ENCODE measurements at regions not wholly inside any gene's neighbourhood (a gene's known extent, or its start where the extent isn't known, plus 50 kb on each side); places are given as distances from the start of the nearest gene placed in this dataset.
"Not testable (repeated sequence)": the region's sequence is repeated elsewhere in the genome, so short reads cannot be mapped to it uniquely, and the experiment has no call there.

- FAIRE-seq, result no peak
- no peak for DNase-seq (ENCODE audit: insufficient read length, low spot score)
Observed at GRCh38 chr11:82003024-82003423, 730.6 kb downstream of the FAM181B start.

GRCh38 chr11:81995889-81996288 is 737.8 kb downstream of the FAM181B start:
- no peak for FAIRE-seq

GRCh38 chr11:81993755-81994154 is 739.9 kb downstream of the FAM181B start:
- DNase-seq (ENCODE audit: insufficient read length, low spot score) (no peak), FAIRE-seq (no peak)

More at GRCh38 chr11:81995889-81996288, 737.8 kb downstream of the FAM181B start:
- no peak for DNase-seq (ENCODE audit: insufficient read length, low spot score)

DNA sequence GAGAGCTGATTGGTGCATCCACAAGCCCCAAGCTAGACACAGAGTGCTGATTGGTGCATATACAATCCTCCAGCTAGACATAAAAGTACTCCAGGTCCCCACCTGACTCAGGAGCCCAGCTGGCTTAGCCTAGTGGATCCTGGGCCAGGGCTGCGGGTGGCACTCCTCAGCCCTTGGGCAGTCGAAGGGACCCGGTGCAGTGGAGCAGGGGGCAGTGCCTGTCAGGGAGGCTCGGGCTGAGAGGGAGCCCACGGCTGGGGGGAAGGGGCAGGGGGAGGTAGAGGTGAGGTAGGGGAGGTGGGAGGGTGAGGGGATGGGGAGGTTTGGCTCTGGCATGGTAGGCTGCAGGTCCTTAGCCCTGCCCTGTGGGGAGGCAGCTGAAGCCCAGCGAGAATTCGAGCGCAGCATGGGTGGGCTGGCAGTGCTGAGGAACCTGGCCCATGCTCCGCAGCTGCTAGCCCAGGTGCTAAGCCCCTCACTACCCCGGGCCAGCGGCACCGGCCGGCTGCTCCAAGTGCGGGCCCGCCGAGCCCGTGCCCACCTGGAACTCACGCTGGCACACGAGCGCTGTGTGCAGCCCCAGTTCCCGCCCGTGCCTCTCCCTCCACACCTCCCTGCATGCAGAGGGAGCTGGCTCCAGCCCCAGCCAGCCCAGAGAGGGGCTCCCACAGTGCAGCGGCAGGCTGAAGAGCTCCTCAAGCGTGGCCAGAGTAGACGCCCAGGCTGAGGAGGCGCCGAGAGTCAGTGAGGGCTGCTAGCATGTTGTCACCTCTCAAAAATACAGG is 742.8 kb downstream of the FAM181B start:
- DNase-seq (ENCODE audit: insufficient read length, low spot score) (no peak), FAIRE-seq (no peak)

- DNase-seq (ENCODE audit: insufficient read length, low spot score) (no peak), FAIRE-seq (no peak)
Observed at GRCh38 chr11:81989093-81989492, 744.6 kb downstream of the FAM181B start.

GRCh38 chr11:81987829-81988472 is 745.7 kb downstream of the FAM181B start:
- FAIRE-seq (no peak), DNase-seq (ENCODE audit: insufficient read length, low spot score) (no peak)

DNA sequence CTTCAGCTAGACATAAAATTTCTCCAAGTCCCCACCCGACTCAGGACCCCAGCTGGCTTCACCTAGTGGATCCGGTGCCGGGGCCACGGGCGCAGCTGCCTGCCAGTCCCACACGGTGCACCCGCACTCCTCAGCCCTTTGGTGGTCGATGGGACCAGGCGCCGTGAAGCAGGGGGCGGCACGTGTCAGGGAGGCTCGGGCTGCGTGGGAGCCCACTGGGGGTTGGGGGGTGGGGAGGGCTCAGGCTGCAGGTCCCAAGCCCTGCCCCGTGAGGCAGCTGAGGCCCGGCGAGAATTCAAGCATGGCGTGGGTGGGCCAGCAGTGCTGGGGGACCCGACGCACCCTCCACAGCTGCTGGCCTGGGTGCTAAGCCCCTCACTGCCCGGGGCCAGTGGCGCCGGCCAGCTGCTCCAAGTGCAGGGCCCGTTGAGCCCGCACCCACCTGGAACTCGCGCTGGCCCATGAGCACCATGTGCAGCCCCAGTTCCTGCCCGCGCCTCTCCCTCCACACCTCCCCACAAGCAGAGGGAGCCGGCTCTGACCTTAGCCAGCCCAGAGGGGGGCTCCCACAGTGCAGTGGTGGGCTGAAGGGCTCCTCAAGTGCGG is 747.0 kb downstream of the FAM181B start:
- FAIRE-seq (no peak), DNase-seq (ENCODE audit: insufficient read length, low spot score) (no peak)

- DNase-seq (ENCODE audit: insufficient read length, low spot score), result no peak
- no peak for FAIRE-seq
Observed at GRCh38 chr11:81979448-81979847, 754.2 kb downstream of the FAM181B start.

DNA sequence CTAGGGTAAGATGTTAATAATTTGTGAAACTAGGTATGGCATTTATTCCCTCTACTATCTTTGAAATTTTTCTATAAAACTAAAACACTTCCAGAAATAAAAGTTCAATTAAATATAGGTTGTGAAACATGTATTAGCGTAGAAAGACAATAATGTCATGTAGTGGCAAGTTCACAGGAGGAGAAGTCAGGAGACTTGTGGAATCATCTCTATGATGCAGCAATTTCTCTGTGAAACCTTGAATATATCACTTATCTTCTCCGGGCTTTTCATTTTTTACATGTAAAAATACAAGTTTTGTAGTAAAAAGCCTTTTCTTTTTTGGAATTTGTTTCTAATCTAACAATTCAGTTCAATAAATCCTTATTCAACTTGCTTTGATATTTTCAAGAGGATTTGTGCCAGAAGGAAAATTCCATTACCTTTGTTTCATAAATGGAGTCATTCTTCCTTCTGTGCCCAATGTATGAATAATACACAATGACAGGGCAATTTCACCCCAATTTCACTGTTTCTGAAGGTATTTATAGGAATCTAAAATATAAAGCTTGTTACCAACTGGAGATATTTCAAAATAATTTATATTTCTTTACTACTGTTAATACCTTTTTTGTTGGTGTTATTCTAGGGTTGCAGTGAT is 758.3 kb downstream of the FAM181B start:
- DNase-seq (ENCODE audit: insufficient read length, low spot score) (no peak), FAIRE-seq (no peak)

GRCh38 chr11:81970886-81971285 is 762.8 kb downstream of the FAM181B start:
- DNase-seq (ENCODE audit: insufficient read length, low spot score), result no peak
- FAIRE-seq, result no peak

- DNase-seq (ENCODE audit: insufficient read length, low spot score), result no peak
- no peak for FAIRE-seq
Observed at GRCh38 chr11:81967242-81967641, 766.4 kb downstream of the FAM181B start.

DNA sequence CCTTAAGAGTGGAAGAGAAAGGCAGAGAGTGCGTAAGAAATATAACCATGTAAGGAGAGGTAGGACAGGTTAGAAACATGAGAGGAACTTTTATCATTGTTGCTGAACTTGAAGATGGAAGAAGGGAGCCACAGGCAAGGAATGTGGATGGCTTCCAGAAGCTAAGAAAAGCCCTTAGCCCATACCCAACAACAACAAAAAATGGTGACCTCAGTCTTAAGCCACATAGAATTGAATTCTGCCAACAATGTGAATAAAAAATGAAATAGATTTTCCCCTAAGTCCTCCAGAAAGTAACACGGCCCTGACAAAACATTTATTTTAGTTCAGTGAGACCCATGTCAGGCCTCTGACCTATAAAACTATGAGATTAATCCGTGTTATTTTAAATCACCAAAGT is 767.3 kb downstream of the FAM181B start:
- DNase-seq (ENCODE audit: insufficient read length, low spot score) (no peak), FAIRE-seq (no peak)

DNA sequence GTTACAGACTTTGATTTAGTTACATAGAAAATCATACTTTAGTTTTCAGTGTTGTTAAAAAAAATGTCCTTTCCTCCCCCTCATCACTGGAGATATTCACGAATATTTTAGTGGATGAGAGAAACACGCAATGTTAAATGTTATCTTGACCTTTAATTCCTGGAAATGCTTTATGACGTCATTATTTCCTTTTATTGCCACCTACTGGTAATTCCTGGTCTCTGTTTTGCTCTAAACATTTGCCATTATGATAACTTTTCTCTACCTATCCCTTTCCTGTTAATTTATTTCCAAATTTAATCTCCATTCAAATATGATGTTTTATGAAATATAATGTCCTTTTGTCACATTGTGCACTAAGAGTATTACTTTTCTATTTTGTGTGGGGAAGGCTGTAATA is 770.6 kb downstream of the FAM181B start:
- FAIRE-seq, result no peak
- DNase-seq (ENCODE audit: insufficient read length, low spot score), result no peak

GRCh38 chr11:81960443-81960842 is 773.2 kb downstream of the FAM181B start:
- no peak for DNase-seq (ENCODE audit: insufficient read length, low spot score)
- no peak for FAIRE-seq

DNA sequence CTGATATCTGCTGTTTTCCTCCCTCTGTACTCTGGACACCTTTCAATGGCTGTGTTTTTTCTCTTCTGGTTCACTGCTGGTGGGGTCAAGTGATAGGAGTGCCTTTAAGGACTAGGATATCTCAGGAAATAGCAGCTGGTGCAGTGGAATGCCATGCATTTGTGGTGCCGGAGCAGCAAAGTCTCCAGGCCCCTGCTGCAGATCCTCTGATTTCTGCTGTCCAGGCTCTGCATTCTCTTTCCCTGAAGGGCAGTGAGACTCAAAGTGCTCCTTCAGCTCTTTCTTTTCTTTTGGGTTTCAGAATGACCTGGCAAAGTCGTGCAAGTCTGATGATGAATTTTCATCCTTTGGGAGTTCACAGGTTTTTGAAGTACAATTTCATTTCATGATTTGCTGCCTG is 774.3 kb downstream of the FAM181B start:
- no peak for FAIRE-seq

GRCh38 chr11:81954301-81954700 is 779.4 kb downstream of the FAM181B start:
- FAIRE-seq; DNase-seq (ENCODE audit: insufficient read length, low spot score): not testable (repeated sequence)

More for the DNA sequence above, 774.3 kb downstream of the FAM181B start:
- DNase-seq (ENCODE audit: insufficient read length, low spot score), result no peak

- no peak for DNase-seq (ENCODE audit: insufficient read length, low spot score)
- FAIRE-seq, result no peak
Observed at GRCh38 chr11:81946831-81947230, 786.8 kb downstream of the FAM181B start.

GRCh38 chr11:81942646-81943045 is 791.0 kb downstream of the FAM181B start:
- no peak for DNase-seq (ENCODE audit: insufficient read length, low spot score)

GRCh38 chr11:81941998-81942397 is 791.7 kb downstream of the FAM181B start:
- no peak for FAIRE-seq

More at GRCh38 chr11:81942646-81943045, 791.0 kb downstream of the FAM181B start:
- no peak for FAIRE-seq

GRCh38 chr11:81932303-81932702 is 801.4 kb downstream of the FAM181B start:
- FAIRE-seq, result no peak

More at GRCh38 chr11:81941998-81942397, 791.7 kb downstream of the FAM181B start:
- no peak for DNase-seq (ENCODE audit: insufficient read length, low spot score)

DNA sequence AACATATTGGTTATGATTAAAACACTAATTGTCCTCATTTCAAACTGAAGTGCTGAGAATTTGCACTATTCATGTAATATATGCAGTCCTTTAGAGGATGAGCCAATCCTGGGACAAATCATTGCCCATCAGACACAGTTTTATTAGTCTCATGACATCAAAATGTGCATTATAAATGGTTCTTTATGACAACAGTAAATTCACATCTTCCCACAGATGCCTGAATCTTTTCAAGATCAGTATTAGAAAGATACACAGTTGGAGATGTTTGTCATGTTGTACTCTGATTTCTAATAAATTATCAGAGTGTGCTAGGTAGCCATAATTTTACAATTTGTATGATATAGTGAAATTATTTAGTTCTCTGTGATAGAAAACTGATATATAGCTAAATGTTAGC is 813.5 kb downstream of the FAM181B start:
- FAIRE-seq (no peak), DNase-seq (ENCODE audit: insufficient read length, low spot score) (no peak)

More at GRCh38 chr11:81932303-81932702, 801.4 kb downstream of the FAM181B start:
- DNase-seq (ENCODE audit: insufficient read length, low spot score), result no peak
